ENCODE measurements at regions not wholly inside any gene's neighbourhood (a gene's known extent, or its start where the extent isn't known, plus 50 kb on each side); places are given as distances from the start of the nearest gene placed in this dataset.

- DNase-seq, result no peak
Observed at GRCh38 chr3:41064070-41064469, 135.2 kb upstream of the CTNNB1 start.

- DNase-seq, result no peak
Observed at GRCh38 chr3:41064526-41064925, 134.8 kb upstream of the CTNNB1 start.

GRCh38 chr3:41065340-41065739 is 134.0 kb upstream of the CTNNB1 start:
- no peak for DNase-seq

- DNase-seq, result no peak
Observed at GRCh38 chr3:41073190-41073589, 126.1 kb upstream of the CTNNB1 start.

- DNase-seq, result peak; percentile 11
Observed at GRCh38 chr3:41075975-41076374, 123.3 kb upstream of the CTNNB1 start.

GRCh38 chr3:41076399-41076798 is 122.9 kb upstream of the CTNNB1 start:
- no peak for DNase-seq

- DNase-seq, result no peak
Observed at GRCh38 chr3:41080141-41080540, 119.2 kb upstream of the CTNNB1 start.

- DNase-seq, result no peak
Observed at GRCh38 chr3:41088882-41089281, 110.4 kb upstream of the CTNNB1 start.

- no peak for DNase-seq
Observed at GRCh38 chr3:41089566-41089965, 109.7 kb upstream of the CTNNB1 start.

GRCh38 chr3:41092844-41093243 is 106.5 kb upstream of the CTNNB1 start:
- no peak for DNase-seq

GRCh38 chr3:41093476-41093875 is 105.8 kb upstream of the CTNNB1 start:
- DNase-seq, result no peak

- DNase-seq, result no peak
Observed at GRCh38 chr3:41094351-41094750, 105.0 kb upstream of the CTNNB1 start.

GRCh38 chr3:41095702-41096101 is 103.6 kb upstream of the CTNNB1 start:
- DNase-seq, result no peak

- DNase-seq, result no peak
Observed at GRCh38 chr3:41097896-41098496, 101.3 kb upstream of the CTNNB1 start.

GRCh38 chr3:41101231-41101630 is 98.1 kb upstream of the CTNNB1 start:
- no peak for DNase-seq

GRCh38 chr3:41102053-41102556 is 97.2 kb upstream of the CTNNB1 start:
- no peak for DNase-seq

- no peak for DNase-seq
Observed at GRCh38 chr3:41102750-41103149, 96.6 kb upstream of the CTNNB1 start.

GRCh38 chr3:41103200-41103599 is 96.1 kb upstream of the CTNNB1 start:
- no peak for DNase-seq

GRCh38 chr3:41104147-41104546 is 95.2 kb upstream of the CTNNB1 start:
- no peak for DNase-seq

- no peak for DNase-seq
Observed at GRCh38 chr3:41106691-41107090, 92.6 kb upstream of the CTNNB1 start.

GRCh38 chr3:41111011-41111410 is 88.3 kb upstream of the CTNNB1 start:
- DNase-seq, result no peak

- no peak for DNase-seq
Observed at GRCh38 chr3:41112466-41112865, 86.8 kb upstream of the CTNNB1 start.

- no peak for DNase-seq
Observed at GRCh38 chr3:41115069-41115468, 84.2 kb upstream of the CTNNB1 start.

- no peak for DNase-seq
Observed at GRCh38 chr3:41116851-41117250, 82.5 kb upstream of the CTNNB1 start.

GRCh38 chr3:41117398-41117870 is 81.9 kb upstream of the CTNNB1 start:
- DNase-seq, result no peak
